ENCODE measurements at regions not wholly inside any gene's neighbourhood (a gene's known extent, or its start where the extent isn't known, plus 50 kb on each side); places are given as distances from the start of the nearest gene placed in this dataset.

GRCh38 chr9:85151741-85152140, 482.2 kb downstream of the NTRK2 start:
- CTCF ChIA-PET: no interaction called here
- Histone ChIP-seq H3K4me1 (ENCODE audit: control insufficient read depth, insufficient read depth, low read length) (no peaks in the 10 kb centered on the region), H3K27ac (ENCODE audit: low read length) (no peak overlapping the region), H3K36me3 (ENCODE audit: control insufficient read depth, insufficient read depth, low read length) (no peaks in the 10 kb centered on the region), H3K9me3 (ENCODE audit: control insufficient read depth, insufficient read depth, low read depth, low read length) (no peaks in the 10 kb centered on the region), H3K27me3 (ENCODE audit: control insufficient read depth, insufficient read depth, low read length) (no peaks in the 10 kb centered on the region), H3K4me3 (ENCODE audit: low read depth in 2 of 2, low read length in 2 of 2) (no peak overlapping the region)
- intact Hi-C loops (cut with micrococcal nuclease; ENCODE audit: unreplicated experiment) (no loop called here), in situ Hi-C loops (cut with HindIII; ENCODE audit: low pct_unique_long_range_greater_than_20kb, low sequenced_read_pairs) (no loop called here)
- BruUV-seq (replicated peaks): no TSS peak
- DNase-seq (ENCODE audit: low read depth, low spot score) (no peak), ATAC-seq (no peak)
- POLR2A ChIA-PET: no interaction called here
- no peak for TF ChIP-seq REST (IDR thresholded peaks at IDR 0.05; ENCODE audit: insufficient read depth in 1 of 2, low read depth in 2 of 2, low read length in 1 of 2)
- TF ChIP-seq CTCF (IDR thresholded peaks at IDR 0.05): no peak
- no peak for TF ChIP-seq POLR2AphosphoS5 (IDR thresholded peaks at IDR 0.05; ENCODE audit: low read depth, low read length)
- no peak for TF ChIP-seq TCF7L2 (IDR thresholded peaks at IDR 0.05; ENCODE audit: low read depth, low read length)
- no peak for TF ChIP-seq SIN3A (IDR thresholded peaks at IDR 0.05; ENCODE audit: borderline replicate concordance, insufficient read depth, low read depth, low read length)

- in situ Hi-C loops (cut with HindIII; ENCODE audit: low pct_unique_long_range_greater_than_20kb, low sequenced_read_pairs): no loop called here
Measured at GRCh38 chr9:85151162-85151561, 481.6 kb downstream of the NTRK2 start.

More at GRCh38 chr9:85151162-85151561, 481.6 kb downstream of the NTRK2 start:
- no peaks in the 10 kb centered on the region for H3K4me1 ChIP-seq (ENCODE audit: control insufficient read depth, insufficient read depth, low read length)
- no peak overlapping the region for H3K4me3 ChIP-seq (ENCODE audit: low read depth in 2 of 2, low read length in 2 of 2)
- H3K36me3 ChIP-seq (ENCODE audit: control insufficient read depth, insufficient read depth, low read length): no peaks in the 10 kb centered on the region
- H3K9me3 ChIP-seq (ENCODE audit: control insufficient read depth, insufficient read depth, low read depth, low read length): no peaks in the 10 kb centered on the region
- ATAC-seq (no peak), DNase-seq (ENCODE audit: low read depth, low spot score) (no peak)
- no TSS peak for BruUV-seq (replicated peaks)
- ChIA-PET CTCF (no interaction called here), POLR2A (no interaction called here)
- no peak overlapping the region for H3K27ac ChIP-seq (ENCODE audit: low read length)
- intact Hi-C loops (cut with micrococcal nuclease; ENCODE audit: unreplicated experiment): no loop called here
- TF ChIP-seq REST (IDR thresholded peaks at IDR 0.05; ENCODE audit: insufficient read depth in 1 of 2, low read depth in 2 of 2, low read length in 1 of 2) (no peak), TCF7L2 (IDR thresholded peaks at IDR 0.05; ENCODE audit: low read depth, low read length) (no peak), CTCF (IDR thresholded peaks at IDR 0.05) (no peak), SIN3A (IDR thresholded peaks at IDR 0.05; ENCODE audit: borderline replicate concordance, insufficient read depth, low read depth, low read length) (no peak), POLR2AphosphoS5 (IDR thresholded peaks at IDR 0.05; ENCODE audit: low read depth, low read length) (no peak)
- H3K27me3 ChIP-seq (ENCODE audit: control insufficient read depth, insufficient read depth, low read length): no peaks in the 10 kb centered on the region
